Loucy (cell line): ENCODE measurements at regions not wholly inside any gene's neighbourhood (a gene's known extent, or its start where the extent isn't known, plus 50 kb on each side); places are given as distances from the start of the nearest gene placed in this dataset.

Experiments
- H2AFZ ChIP-seq: fragments of 200-600 bp; sonication (generic); 2 replicates; pipeline ENCODE4 v1.6.0; 2016; ENCODE audit warnings: antibody characterized with exemption, mild to moderate bottlenecking, low read length, moderate library complexity
- H3F3A ChIP-seq: fragments of 200-600 bp; 2 replicates; pipeline ENCODE4 v1.6.0; 2016; ENCODE audit warnings: antibody characterized with exemption, low read depth, mild to moderate bottlenecking
- H3K27me3 ChIP-seq: fragments of 200-600 bp; sonication (generic); 2 replicates; pipeline ENCODE4 v1.6.1; 2014; ENCODE audit warnings: low read length, mild to moderate bottlenecking; ENCODE audit not compliant: insufficient read depth, poor library complexity, severe bottlenecking
- H3K36me3 ChIP-seq: fragments of 200-600 bp; sonication (generic); 2 replicates; pipeline ENCODE4 v1.6.1; 2016; ENCODE audit warnings: low read length; ENCODE audit not compliant: insufficient read depth
- H3K4me1 ChIP-seq: fragments of 200-600 bp; sonication (generic); 2 replicates; pipeline ENCODE4 v1.5.1; 2014; ENCODE audit warnings: low read length, mild to moderate bottlenecking; ENCODE audit not compliant: insufficient read depth, poor library complexity, severe bottlenecking
- H3K4me2 ChIP-seq: fragments of 200-600 bp; sonication (generic); 2 replicates; pipeline ENCODE4 v1.6.0; 2014; ENCODE audit warnings: antibody characterized with exemption, low read length, low read depth, mild to moderate bottlenecking; ENCODE audit not compliant: poor library complexity, severe bottlenecking
- H3K4me3 ChIP-seq: fragments of 200-600 bp; sonication (generic); 2 replicates; pipeline ENCODE4 v1.5.1; 2014; ENCODE audit warnings: low read length, mild to moderate bottlenecking, mixed read lengths; ENCODE audit not compliant: poor library complexity, severe bottlenecking
- H3K79me2 ChIP-seq: fragments of 200-600 bp; sonication (generic); 2 replicates; pipeline ENCODE4 v1.6.1; 2014; ENCODE audit warnings: low read length; ENCODE audit not compliant: insufficient read depth
- H3K9ac ChIP-seq: fragments of 200-600 bp; sonication (generic); 2 replicates; pipeline ENCODE4 v1.6.0; 2014; ENCODE audit warnings: mild to moderate bottlenecking, low read depth, low read length, moderate library complexity; ENCODE audit not compliant: poor library complexity, severe bottlenecking
- H3K9me2 ChIP-seq: fragments of 200-600 bp; sonication (generic); replicated peaks from 2 replicates; pipeline ENCODE4 v1.6.1; 2016; ENCODE audit warnings: low read depth, low read length, mixed read lengths
- H3K9me3 ChIP-seq: fragments of 200-600 bp; sonication (generic); 2 replicates; pipeline ENCODE4 v1.6.1; 2014; ENCODE audit warnings: mild to moderate bottlenecking, antibody characterized with exemption, low read length, low read depth; ENCODE audit not compliant: insufficient read depth
- H4K20me1 ChIP-seq: fragments of 200-600 bp; sonication (generic); 2 replicates; pipeline ENCODE4 v1.6.0; 2014; ENCODE audit warnings: antibody characterized with exemption, low read length, mild to moderate bottlenecking; ENCODE audit not compliant: insufficient read depth, poor library complexity, severe bottlenecking
- CTCF ChIP-seq: fragments of 200-600 bp; sonication (generic); conservative IDR thresholded peaks from 2 replicates; pipeline ENCODE4 v1.5.1; 2014; ENCODE audit warnings: mild to moderate bottlenecking, antibody characterized with exemption, low read length
- EZH2phosphoT487 ChIP-seq: fragments of 200-600 bp; IDR thresholded peaks from 2 replicates; pipeline ENCODE4 v1.6.1; 2018; ENCODE audit warnings: antibody characterized with exemption, mild to moderate bottlenecking, moderate library complexity, borderline replicate concordance

GRCh38 chr15:37221671-37222145, 121.4 kb upstream of the MEIS2 start:
- Histone ChIP-seq H3K9me3 (no peaks in the 10 kb centered on the region), H3K9ac (no peak overlapping the region), H3K36me3 (no peaks in the 10 kb centered on the region), H4K20me1 (no peaks in the 10 kb centered on the region), H3K27me3 (no peaks in the 10 kb centered on the region), H3K79me2 (no peaks in the 10 kb centered on the region), H3K4me1 (no peaks in the 10 kb centered on the region), H2AFZ (no peak overlapping the region), H3K4me3 (no peak overlapping the region), H3F3A (no peaks in the 10 kb centered on the region), H3K4me2 (no peak overlapping the region), H3K9me2 (no peaks in the 10 kb centered on the region)
- TF ChIP-seq CTCF = no peak
- TF ChIP-seq EZH2phosphoT487 = no peak

- H3K9me3 ChIP-seq = no peaks in the 10 kb centered on the region
- H3K36me3 ChIP-seq = no peaks in the 10 kb centered on the region
- H2AFZ ChIP-seq = no peak overlapping the region
- no peak overlapping the region for H3K9ac ChIP-seq
- H4K20me1 ChIP-seq = no peaks in the 10 kb centered on the region
- no peaks in the 10 kb centered on the region for H3K9me2 ChIP-seq
- no peaks in the 10 kb centered on the region for H3K4me1 ChIP-seq
- no peak overlapping the region for H3K4me3 ChIP-seq
- no peak for TF ChIP-seq EZH2phosphoT487
- TF ChIP-seq CTCF = no peak
- H3K27me3 ChIP-seq = no peaks in the 10 kb centered on the region
- no peaks in the 10 kb centered on the region for H3F3A ChIP-seq
- no peak overlapping the region for H3K4me2 ChIP-seq
- H3K79me2 ChIP-seq = no peaks in the 10 kb centered on the region
These were observed 122.7 kb upstream of the MEIS2 start for GRCh38 chr15:37223089-37223488.

GRCh38 chr15:37229855-37230619, 129.7 kb upstream of the MEIS2 start:
- Histone ChIP-seq H3K4me1 (no peaks in the 10 kb centered on the region), H2AFZ (no peak overlapping the region), H3K9me2 (no peaks in the 10 kb centered on the region), H3F3A (no peaks in the 10 kb centered on the region), H3K4me3 (no peak overlapping the region), H3K4me2 (no peak overlapping the region), H3K36me3 (no peaks in the 10 kb centered on the region), H3K79me2 (no peaks in the 10 kb centered on the region), H4K20me1 (no peaks in the 10 kb centered on the region), H3K27me3 (no peaks in the 10 kb centered on the region), H3K9ac (no peak overlapping the region), H3K9me3 (no peaks in the 10 kb centered on the region)
- TF ChIP-seq EZH2phosphoT487 = no peak
- no peak for TF ChIP-seq CTCF
